Neural cell (in vitro differentiated cells): ENCODE measurements at regions not wholly inside any gene's neighbourhood (a gene's known extent, or its start where the extent isn't known, plus 50 kb on each side); places are given as distances from the start of the nearest gene placed in this dataset.

Experiments used
- H2AFZ ChIP-seq: fragments of 200-600, 300-800 bp; sonication (generic), shearing (Covaris generic); 2 replicates; pipeline ENCODE4 v1.6.0; 2014; ENCODE audit warnings: low read depth, mild to moderate bottlenecking, antibody characterized with exemption, low read length, moderate library complexity
- H3F3A ChIP-seq: fragments of 200-600 bp; shearing (Covaris generic); 2 replicates; pipeline ENCODE4 v1.6.1; 2016; ENCODE audit warnings: mild to moderate bottlenecking, moderate library complexity, mixed read lengths, antibody characterized with exemption, low read length; ENCODE audit not compliant: insufficient read depth, poor library complexity, severe bottlenecking
- H3K27ac ChIP-seq: fragments of 200-600, 300-800 bp; sonication (generic), shearing (Covaris generic); 2 replicates; pipeline ENCODE4 v1.5.1; 2014; ENCODE audit warnings: mild to moderate bottlenecking, low read length, moderate library complexity
- H3K27me3 ChIP-seq: fragments of 300-800, 200-600 bp; sonication (generic), shearing (Covaris generic); 2 replicates; pipeline ENCODE4 v1.6.0; 2014; ENCODE audit warnings: mild to moderate bottlenecking, low read depth, low read length, moderate library complexity; ENCODE audit not compliant: insufficient read depth
- H3K36me3 ChIP-seq: fragments of 300-800, 200-600 bp; sonication (generic), shearing (Covaris generic); 2 replicates; pipeline ENCODE4 v1.5.1; 2014; ENCODE audit warnings: mild to moderate bottlenecking, antibody characterized with exemption, low read length, moderate library complexity; ENCODE audit not compliant: insufficient read depth
- H3K4me2 ChIP-seq: fragments of 300-800, 200-600 bp; sonication (generic), shearing (Covaris generic); 2 replicates; pipeline ENCODE4 v1.6.0; 2014; ENCODE audit warnings: mild to moderate bottlenecking, low read length
- H3K4me3 ChIP-seq: fragments of 300-800, 200-600 bp; sonication (generic), shearing (Covaris generic); 2 replicates; pipeline ENCODE4 v1.5.1; 2014; ENCODE audit warnings: mild to moderate bottlenecking, low read length, moderate library complexity
- H3K79me2 ChIP-seq: fragments of 200-600 bp; shearing (Covaris generic); replicated peaks from 2 replicates; pipeline ENCODE4 v1.6.0; 2014; ENCODE audit warnings: mild to moderate bottlenecking, low read length, moderate library complexity; ENCODE audit not compliant: insufficient read depth
- H3K9ac ChIP-seq: fragments of 300-800, 200-600 bp; sonication (generic), shearing (Covaris generic); 2 replicates; pipeline ENCODE4 v1.6.1; 2016; ENCODE audit warnings: mild to moderate bottlenecking, low read length, mixed read lengths
- H3K9me2 ChIP-seq: fragments of 200-600 bp; shearing (Covaris generic); 2 replicates; pipeline ENCODE4 v1.6.1; 2016; ENCODE audit warnings: mild to moderate bottlenecking, low read length, mixed read lengths; ENCODE audit not compliant: insufficient read depth
- H3K9me3 ChIP-seq: fragments of 200-600, 300-800 bp; sonication (generic), shearing (Covaris generic); 2 replicates; pipeline ENCODE4 v1.6.1; 2016; ENCODE audit warnings: mild to moderate bottlenecking, mixed run types, low read length, moderate library complexity, mixed read lengths
- H4K20me1 ChIP-seq: fragments of 200-600 bp; shearing (Covaris generic); 2 replicates; pipeline ENCODE4 v1.6.1; 2016; ENCODE audit warnings: mild to moderate bottlenecking, mixed run types; ENCODE audit not compliant: insufficient read depth
- EP300 ChIP-seq: fragments of 450-650 bp; conservative IDR thresholded peaks from 2 replicates; pipeline ENCODE4 v1.6.1; 2014; ENCODE audit warnings: antibody characterized with exemption, mild to moderate bottlenecking, moderate library complexity; ENCODE audit not compliant: poor library complexity, severe bottlenecking
- EZH2 ChIP-seq: fragments of 200-600, 300-800 bp; shearing (Covaris generic), sonication (generic); IDR thresholded peaks from 2 replicates; pipeline ENCODE4 v1.6.1; 2014; ENCODE audit warnings: antibody characterized with exemption, low read length, borderline replicate concordance, mild to moderate bottlenecking; ENCODE audit not compliant: insufficient read depth, poor library complexity, severe bottlenecking
- MXI1 ChIP-seq: fragments of 450-650 bp; conservative IDR thresholded peaks from 2 replicates; pipeline ENCODE4 v1.6.1; 2014; ENCODE audit warnings: antibody characterized with exemption, mild to moderate bottlenecking; ENCODE audit not compliant: poor library complexity, severe bottlenecking
- POLR2AphosphoS5 ChIP-seq: IDR thresholded peaks from 2 replicates; pipeline ENCODE4 v1.6.1; 2012
- RAD21 ChIP-seq: fragments of 450-650 bp; conservative IDR thresholded peaks from 2 replicates; pipeline ENCODE4 v1.6.1; 2014; ENCODE audit warnings: antibody characterized with exemption, mild to moderate bottlenecking, moderate library complexity
- REST ChIP-seq: IDR thresholded peaks from 2 replicates; pipeline ENCODE4 v1.6.1; 2012; ENCODE audit warnings: borderline replicate concordance
- SMC3 ChIP-seq: fragments of 450-650 bp; conservative IDR thresholded peaks from 2 replicates; pipeline ENCODE4 v1.6.1; 2014; ENCODE audit warnings: antibody characterized with exemption, mild to moderate bottlenecking, moderate library complexity; ENCODE audit not compliant: poor library complexity
- TAF1 ChIP-seq: IDR thresholded peaks from 2 replicates; pipeline ENCODE4 v1.6.1; 2012; ENCODE audit warnings: low read depth
- TF ChIP-seq, protein P1 (sequence below): fragments of 450-650 bp; IDR thresholded peaks from 2 replicates; pipeline ENCODE4 v1.5.1; 2014; ENCODE audit warnings: antibody characterized with exemption, mild to moderate bottlenecking, moderate library complexity; ENCODE audit not compliant: poor library complexity, severe bottlenecking

DNA sequence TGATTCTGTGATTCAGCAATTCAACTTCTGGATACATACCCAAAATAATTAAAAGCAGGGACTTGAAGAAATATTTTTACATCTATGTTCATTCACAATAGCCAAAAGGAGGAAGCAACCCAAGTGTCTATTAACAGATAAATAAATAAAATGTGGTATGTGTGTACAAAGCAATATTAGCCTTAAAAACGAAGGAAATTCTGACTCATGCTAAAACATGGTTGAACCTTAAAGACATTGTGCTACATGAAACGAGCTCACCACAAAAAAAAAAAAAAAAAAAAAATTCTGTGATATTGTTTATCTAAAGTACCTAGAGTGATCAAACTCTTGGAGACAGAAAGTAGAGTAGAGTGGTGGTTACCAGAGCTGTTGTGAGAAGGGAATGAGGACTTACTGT, 54.8 kb upstream of the TFAP2D start:
- Histone ChIP-seq H4K20me1 (no peaks in the 10 kb centered on the region), H3K9me3 (no peaks in the 10 kb centered on the region), H3K27me3 (no peaks in the 10 kb centered on the region), H3K9ac (no peak overlapping the region), H3K4me3 (no peak overlapping the region), H3K9me2 (no peaks in the 10 kb centered on the region), H3F3A (no peaks in the 10 kb centered on the region), H2AFZ (no peak overlapping the region), H3K4me2 (no peak overlapping the region), H3K27ac (no peak overlapping the region), H3K79me2 (no peaks in the 10 kb centered on the region), H3K36me3 (no peaks in the 10 kb centered on the region)
- no peak for TF ChIP-seq EP300
- no peak for TF ChIP-seq MXI1
- no peak for TF ChIP-seq EZH2
- no peak for TF ChIP-seq POLR2AphosphoS5
- TF ChIP-seq, protein P1, sequence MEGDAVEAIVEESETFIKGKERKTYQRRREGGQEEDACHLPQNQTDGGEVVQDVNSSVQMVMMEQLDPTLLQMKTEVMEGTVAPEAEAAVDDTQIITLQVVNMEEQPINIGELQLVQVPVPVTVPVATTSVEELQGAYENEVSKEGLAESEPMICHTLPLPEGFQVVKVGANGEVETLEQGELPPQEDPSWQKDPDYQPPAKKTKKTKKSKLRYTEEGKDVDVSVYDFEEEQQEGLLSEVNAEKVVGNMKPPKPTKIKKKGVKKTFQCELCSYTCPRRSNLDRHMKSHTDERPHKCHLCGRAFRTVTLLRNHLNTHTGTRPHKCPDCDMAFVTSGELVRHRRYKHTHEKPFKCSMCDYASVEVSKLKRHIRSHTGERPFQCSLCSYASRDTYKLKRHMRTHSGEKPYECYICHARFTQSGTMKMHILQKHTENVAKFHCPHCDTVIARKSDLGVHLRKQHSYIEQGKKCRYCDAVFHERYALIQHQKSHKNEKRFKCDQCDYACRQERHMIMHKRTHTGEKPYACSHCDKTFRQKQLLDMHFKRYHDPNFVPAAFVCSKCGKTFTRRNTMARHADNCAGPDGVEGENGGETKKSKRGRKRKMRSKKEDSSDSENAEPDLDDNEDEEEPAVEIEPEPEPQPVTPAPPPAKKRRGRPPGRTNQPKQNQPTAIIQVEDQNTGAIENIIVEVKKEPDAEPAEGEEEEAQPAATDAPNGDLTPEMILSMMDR, result no peak
- no peak for TF ChIP-seq TAF1
- no peak for TF ChIP-seq REST
- no peak for TF ChIP-seq SMC3
- TF ChIP-seq RAD21, result no peak

GRCh38 chr6:50661636-50662035, 51.7 kb upstream of the TFAP2D start:
- H3K9me3 ChIP-seq, result no peaks in the 10 kb centered on the region
- H3K9me2 ChIP-seq, result no peaks in the 10 kb centered on the region
- no peak overlapping the region for H3K4me3 ChIP-seq
- TF ChIP-seq EZH2, result no peak
- no peak for TF ChIP-seq SMC3
- TF ChIP-seq, protein P1, result no peak
- TF ChIP-seq EP300, result no peak
- no peak for TF ChIP-seq MXI1
- no peak for TF ChIP-seq POLR2AphosphoS5
- TF ChIP-seq RAD21, result no peak
- TF ChIP-seq REST, result no peak
- no peak for TF ChIP-seq TAF1
- no peaks in the 10 kb centered on the region for H3F3A ChIP-seq
- no peak overlapping the region for H2AFZ ChIP-seq
- H3K9ac ChIP-seq, result no peak overlapping the region
- H3K27ac ChIP-seq, result no peak overlapping the region
- no peaks in the 10 kb centered on the region for H3K27me3 ChIP-seq
- no peaks in the 10 kb centered on the region for H4K20me1 ChIP-seq
- no peak overlapping the region for H3K4me2 ChIP-seq
- no peaks in the 10 kb centered on the region for H3K36me3 ChIP-seq
- no peaks in the 10 kb centered on the region for H3K79me2 ChIP-seq
